MCF 10A (cell line): ENCODE measurements at regions not wholly inside any gene's neighbourhood (a gene's known extent, or its start where the extent isn't known, plus 50 kb on each side); places are given as distances from the start of the nearest gene placed in this dataset.

Experiments
- BruUV-seq: library from RNA; stranded (reverse); fragments of 400-500 nt; replicated peaks from 2 replicates; lab custom pipeline; 2021; lab: Mats Ljungman, UMichigan
- CTCF ChIA-PET: fragments of 300-600 bp; sonication (Branson Sonifier 250); formaldehyde crosslinking; extraction: SDS; loops from one replicate; lab custom pipeline; 2021; ENCODE audit warnings: antibody characterized with exemption, inconsistent platforms; lab: Yijun Ruan, JAX
- POLR2A ChIA-PET: fragments of 300-600, 350-650 bp; sonication (Branson Sonifier 250); formaldehyde crosslinking; extraction: SDS; loops from one replicate; lab custom pipeline; 2020; ENCODE audit warnings: antibody characterized with exemption, inconsistent platforms; lab: Yijun Ruan, JAX
- DNase-seq: peaks from one replicate; pipeline ENCODE4 v3.0.0-alpha.2; 2018; ENCODE audit not compliant: unreplicated experiment
- H3K27ac Mint-ChIP-seq: one replicate; pipeline ENCODE4 v1.8.0; 2022; ENCODE audit warnings: mild to moderate bottlenecking, low read depth, mixed read lengths; ENCODE audit not compliant: unreplicated experiment
- H3K27me3 Mint-ChIP-seq: one replicate; pipeline ENCODE4 v1.8.0; 2022; ENCODE audit warnings: mixed read lengths; ENCODE audit not compliant: insufficient read depth, unreplicated experiment
- H3K36me3 Mint-ChIP-seq: one replicate; pipeline ENCODE4 v1.8.0; 2022; ENCODE audit warnings: mild to moderate bottlenecking, moderate library complexity, mixed read lengths; ENCODE audit not compliant: insufficient read depth, unreplicated experiment
- H3K4me1 Mint-ChIP-seq: one replicate; pipeline ENCODE4 v1.8.0; 2022; ENCODE audit warnings: mixed read lengths; ENCODE audit not compliant: insufficient read depth, unreplicated experiment
- H3K4me3 Mint-ChIP-seq: one replicate; pipeline ENCODE4 v1.8.0; 2022; ENCODE audit warnings: mild to moderate bottlenecking, moderate library complexity, mixed read lengths; ENCODE audit not compliant: unreplicated experiment
- H3K9me3 Mint-ChIP-seq: one replicate; pipeline ENCODE4 v1.8.0; 2022; ENCODE audit warnings: mixed read lengths; ENCODE audit not compliant: unreplicated experiment
- intact Hi-C: fragments of 100-400 bp; cut with micrococcal nuclease; formaldehyde crosslinking; loops from 2 replicates; pipeline ENCODE4 v1.14.1; 2022
- TF ChIP-seq, protein P1 (sequence below): fragments of 200-600 bp; IDR thresholded peaks from one replicate; pipeline ENCODE4 v1.8.0; 2022; ENCODE audit warnings: antibody characterized with exemption, mild to moderate bottlenecking; ENCODE audit not compliant: unreplicated experiment

DNA sequence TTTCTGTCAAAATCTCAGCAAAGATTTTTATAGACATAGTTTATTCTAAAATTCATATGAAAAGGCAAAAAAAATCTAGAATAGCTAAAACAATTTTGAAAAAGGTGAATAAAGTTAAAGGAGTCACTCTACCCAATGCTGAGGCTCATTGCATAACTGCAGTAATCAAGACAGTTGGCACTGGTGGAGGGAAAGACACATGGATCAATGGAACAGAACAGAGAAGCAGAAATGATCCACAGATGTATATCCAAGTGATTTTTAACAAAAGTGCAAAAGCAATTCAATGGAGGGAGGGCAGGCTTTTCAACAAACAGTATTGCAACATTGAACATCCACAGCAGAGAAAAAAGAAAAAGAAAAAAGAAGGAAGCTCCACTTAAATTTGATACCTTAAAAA, 162.8 kb downstream of the RBM43 start:
- TF ChIP-seq, protein P1, sequence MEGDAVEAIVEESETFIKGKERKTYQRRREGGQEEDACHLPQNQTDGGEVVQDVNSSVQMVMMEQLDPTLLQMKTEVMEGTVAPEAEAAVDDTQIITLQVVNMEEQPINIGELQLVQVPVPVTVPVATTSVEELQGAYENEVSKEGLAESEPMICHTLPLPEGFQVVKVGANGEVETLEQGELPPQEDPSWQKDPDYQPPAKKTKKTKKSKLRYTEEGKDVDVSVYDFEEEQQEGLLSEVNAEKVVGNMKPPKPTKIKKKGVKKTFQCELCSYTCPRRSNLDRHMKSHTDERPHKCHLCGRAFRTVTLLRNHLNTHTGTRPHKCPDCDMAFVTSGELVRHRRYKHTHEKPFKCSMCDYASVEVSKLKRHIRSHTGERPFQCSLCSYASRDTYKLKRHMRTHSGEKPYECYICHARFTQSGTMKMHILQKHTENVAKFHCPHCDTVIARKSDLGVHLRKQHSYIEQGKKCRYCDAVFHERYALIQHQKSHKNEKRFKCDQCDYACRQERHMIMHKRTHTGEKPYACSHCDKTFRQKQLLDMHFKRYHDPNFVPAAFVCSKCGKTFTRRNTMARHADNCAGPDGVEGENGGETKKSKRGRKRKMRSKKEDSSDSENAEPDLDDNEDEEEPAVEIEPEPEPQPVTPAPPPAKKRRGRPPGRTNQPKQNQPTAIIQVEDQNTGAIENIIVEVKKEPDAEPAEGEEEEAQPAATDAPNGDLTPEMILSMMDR: no peak
- POLR2A ChIA-PET: no interaction called here
- no peaks in the 10 kb centered on the region for H3K36me3 Mint-ChIP-seq

DNA sequence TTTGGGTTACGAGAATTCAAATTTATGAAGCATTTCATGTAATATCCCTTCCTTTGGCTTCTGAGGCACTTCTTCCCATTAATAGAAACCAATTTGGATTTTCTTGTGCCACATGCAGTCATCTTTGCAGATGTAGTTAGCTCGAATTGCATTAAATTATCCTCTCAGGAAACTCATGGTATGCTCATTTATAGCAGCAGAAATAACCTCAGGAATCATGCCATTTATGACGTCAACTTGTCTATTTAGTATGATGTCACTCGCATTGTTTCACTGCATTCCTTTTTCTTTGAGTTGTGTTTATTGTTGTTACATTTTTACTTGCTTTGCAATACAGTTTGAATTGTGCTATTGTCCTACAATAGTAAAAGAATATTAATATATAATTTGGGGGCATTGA, 163.8 kb downstream of the RBM43 start:
- ChIA-PET POLR2A (no interaction called here), CTCF (interaction anchor here (0.5 to 1.4 kb wide), 2 partner anchors 147 to 336 kb away, joined by 3 read pairs; no protein-coding TSS in a partner anchor)
- no TSS peak for BruUV-seq
- H3K27me3 Mint-ChIP-seq: peaks cover 12% of the 10 kb centered on the region
- intact Hi-C loops: no loop called here
- H3K4me1 Mint-ChIP-seq: no peaks in the 10 kb centered on the region
- TF ChIP-seq, protein P1: no peak
- no peaks in the 10 kb centered on the region for H3K9me3 Mint-ChIP-seq
- DNase-seq: no peak
- H3K27ac Mint-ChIP-seq: no peak overlapping the region
- H3K36me3 Mint-ChIP-seq: no peaks in the 10 kb centered on the region
- no peak overlapping the region for H3K4me3 Mint-ChIP-seq

More for the DNA sequence above, 162.8 kb downstream of the RBM43 start:
- BruUV-seq: no TSS peak
- H3K27ac Mint-ChIP-seq: no peak overlapping the region
- CTCF ChIA-PET: interaction anchor here (0.5 to 0.9 kb wide), 3 partner anchors 47 to 1738 kb away, joined by 3 to 5 read pairs (median 3); no protein-coding TSS in a partner anchor
- no peaks in the 10 kb centered on the region for H3K4me1 Mint-ChIP-seq
- H3K4me3 Mint-ChIP-seq: no peak overlapping the region
- no peak for DNase-seq
- intact Hi-C loops: no loop called here
- H3K9me3 Mint-ChIP-seq: no peaks in the 10 kb centered on the region
- peaks cover 12% of the 10 kb centered on the region for H3K27me3 Mint-ChIP-seq

DNA sequence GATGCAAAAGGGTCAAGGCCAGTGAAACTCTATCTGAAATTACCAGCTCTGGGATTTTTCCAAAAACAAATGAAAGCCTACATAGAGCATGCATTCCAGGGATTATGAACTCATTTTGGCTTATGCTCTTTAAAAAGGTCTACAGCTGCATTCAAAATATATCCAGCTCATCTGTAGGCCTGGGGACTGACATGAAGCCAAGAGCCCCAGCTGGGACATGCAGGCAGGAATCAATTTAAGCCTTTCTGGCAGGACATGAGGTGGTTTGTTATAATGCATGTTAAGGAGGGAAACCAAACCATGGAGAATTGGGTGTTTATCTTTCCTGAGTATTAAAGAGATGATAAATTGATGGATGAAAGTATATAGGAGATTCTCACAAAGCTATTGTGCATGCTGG, 164.5 kb downstream of the RBM43 start:
- Mint-ChIP-seq H3K27ac (no peak overlapping the region), H3K4me1 (no peaks in the 10 kb centered on the region), H3K27me3 (peaks cover 12% of the 10 kb centered on the region), H3K9me3 (no peaks in the 10 kb centered on the region), H3K4me3 (no peak overlapping the region), H3K36me3 (no peaks in the 10 kb centered on the region)
- TF ChIP-seq, protein P1: no peak
- POLR2A ChIA-PET: no interaction called here
- intact Hi-C loops: no loop called here
- BruUV-seq: no TSS peak
- DNase-seq: no peak
- CTCF ChIA-PET: interaction anchor here (0.5 to 1.4 kb wide), 2 partner anchors 148 to 335 kb away, joined by 3 read pairs; no protein-coding TSS in a partner anchor

DNA sequence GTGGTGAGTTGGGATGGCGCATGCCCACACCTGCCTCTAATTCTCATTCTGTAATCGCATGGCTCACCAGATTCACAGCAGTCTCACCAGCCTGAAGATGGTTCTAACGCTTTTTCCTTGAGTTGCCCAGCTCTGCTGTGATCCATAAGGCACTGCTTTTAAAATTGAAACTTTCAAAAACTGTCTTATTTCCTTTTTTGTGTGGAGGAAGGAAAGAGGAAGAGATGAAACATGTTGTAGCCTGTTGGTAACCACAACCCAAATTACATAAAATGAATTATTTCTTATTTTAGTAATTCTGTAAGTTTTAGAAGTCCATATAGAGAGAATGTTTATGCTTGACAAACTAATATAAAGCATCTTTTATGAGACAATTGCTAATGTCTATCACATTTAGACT, 165.4 kb downstream of the RBM43 start:
- intact Hi-C loops: no loop called here
- POLR2A ChIA-PET: no interaction called here

More for the DNA sequence above, 165.4 kb downstream of the RBM43 start:
- TF ChIP-seq, protein P1: no peak
- H3K36me3 Mint-ChIP-seq: no peaks in the 10 kb centered on the region
- H3K4me3 Mint-ChIP-seq: no peak overlapping the region
- CTCF ChIA-PET: interaction anchor here (1.0 kb wide), 1 partner anchor 10 kb away, joined by 3 read pairs; no protein-coding TSS in a partner anchor
- H3K9me3 Mint-ChIP-seq: no peaks in the 10 kb centered on the region
- no TSS peak for BruUV-seq
- H3K4me1 Mint-ChIP-seq: no peaks in the 10 kb centered on the region
- DNase-seq: no peak
- H3K27me3 Mint-ChIP-seq: peaks cover 12% of the 10 kb centered on the region
- no peak overlapping the region for H3K27ac Mint-ChIP-seq
